Left renal pelvis (tissue), 4 donors: ENCODE measurements at regions not wholly inside any gene's neighbourhood (a gene's known extent, or its start where the extent isn't known, plus 50 kb on each side); places are given as distances from the start of the nearest gene placed in this dataset.

Source experiments
- DNase-seq, 4 donors: peaks; one replicate each; pipeline ENCODE4 v3.0.0-alpha.2; 2013; ENCODE audit warnings: low read depth in 4 of 4, low spot score in 3 of 4

DNA sequence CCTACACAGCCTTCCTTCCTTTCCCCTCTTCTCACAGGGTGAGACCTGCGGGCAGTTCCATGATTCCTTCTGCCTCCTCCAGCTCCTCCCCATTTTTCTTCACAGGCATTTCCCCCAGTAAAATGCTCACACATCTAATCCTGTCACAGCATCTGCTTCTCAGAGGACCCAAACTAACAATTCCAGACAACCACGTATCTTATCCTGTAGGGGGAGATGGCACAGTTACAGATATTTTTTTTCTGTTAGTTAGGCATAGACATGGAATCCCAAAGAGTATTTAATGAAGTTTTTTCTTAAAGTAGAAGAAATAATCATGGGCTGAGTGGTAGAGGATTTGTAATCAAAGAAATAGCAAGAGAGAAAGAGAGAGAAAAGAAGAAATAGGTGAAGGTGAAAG lies 373.1 kb upstream of the ADAMTS9 start:
- no peak for DNase-seq

DNA sequence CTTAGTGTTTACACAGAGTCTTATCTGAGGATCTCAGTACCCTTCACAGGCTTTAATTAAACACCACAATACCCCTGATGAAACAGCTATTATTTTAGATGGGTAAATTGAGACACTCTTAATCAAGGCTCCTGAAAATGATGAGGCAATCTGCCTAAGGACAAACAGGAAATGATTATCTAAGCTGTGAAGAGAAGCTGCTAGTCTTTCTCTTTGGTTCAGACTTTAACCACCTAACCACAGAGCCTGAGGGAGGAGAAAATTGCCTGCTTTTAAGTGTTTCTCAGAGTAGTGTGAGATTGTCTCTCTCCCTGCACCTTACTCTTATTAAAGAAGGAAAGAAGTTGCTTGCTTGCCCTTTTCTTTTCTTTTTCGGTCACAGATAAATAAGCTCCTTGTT lies 364.3 kb upstream of the ADAMTS9 start:
- DNase-seq: no peak

- DNase-seq: no peak
Measured at GRCh38 chr3:65048151-65048550, 360.4 kb upstream of the ADAMTS9 start.

DNA sequence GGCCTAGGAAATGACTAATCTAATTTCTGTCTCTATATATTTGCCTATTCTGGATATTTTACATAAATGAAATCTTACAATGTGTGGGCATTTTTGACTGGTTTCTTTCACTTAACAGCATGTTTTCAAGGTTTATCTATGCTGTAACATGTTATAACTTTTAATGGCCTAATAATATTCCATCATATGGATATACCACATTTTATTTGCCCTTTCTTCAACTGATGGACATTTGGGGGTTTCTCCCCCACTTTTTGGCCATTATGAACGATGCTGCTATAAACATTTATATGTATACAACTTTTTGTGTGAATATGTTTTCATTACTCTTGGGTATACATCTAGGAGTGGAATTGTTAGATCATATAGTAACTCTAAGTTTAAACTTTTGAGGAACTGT lies 357.3 kb upstream of the ADAMTS9 start:
- no peak for DNase-seq

GRCh38 chr3:65044401-65044800 lies 356.6 kb upstream of the ADAMTS9 start:
- DNase-seq: no peak

DNA sequence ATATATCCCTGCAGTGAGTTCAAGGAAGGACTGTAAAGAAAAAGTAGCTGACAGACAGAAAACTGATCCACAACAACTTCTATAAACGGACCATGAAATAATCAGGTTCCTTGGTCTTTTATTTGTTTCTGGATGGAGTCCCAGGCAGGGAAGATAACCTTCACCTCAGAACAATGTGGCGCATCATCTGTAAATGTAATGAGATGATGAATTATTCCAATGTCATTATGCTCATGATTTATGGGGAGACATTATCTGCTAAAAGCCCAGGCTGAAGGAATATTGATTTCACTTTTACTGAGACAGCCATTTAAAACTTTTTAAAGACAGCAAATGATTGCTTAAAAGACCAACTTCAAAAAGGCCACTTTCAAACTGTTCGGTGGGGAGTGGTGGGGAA lies 354.9 kb upstream of the ADAMTS9 start:
- DNase-seq: no peak

GRCh38 chr3:65039754-65040210 lies 352.0 kb upstream of the ADAMTS9 start:
- no peak for DNase-seq

DNA sequence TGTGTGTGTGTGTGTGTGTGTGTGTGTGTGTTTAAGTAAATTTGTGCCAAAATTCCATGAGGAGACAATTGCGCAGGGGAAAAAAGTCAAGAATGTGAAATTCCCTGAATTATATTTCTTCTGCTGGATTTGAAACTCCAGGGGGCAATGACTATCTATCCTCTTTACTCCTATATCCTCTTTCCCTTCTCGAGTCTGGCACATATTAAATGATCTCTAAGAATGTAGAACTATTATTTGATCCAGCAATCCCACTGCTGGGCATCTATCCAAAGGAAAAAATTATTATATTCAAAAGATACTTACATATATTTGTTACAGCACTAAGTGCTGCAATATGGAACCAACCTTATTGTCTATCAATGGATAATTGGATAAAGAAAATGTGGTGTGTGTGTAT lies 350.1 kb upstream of the ADAMTS9 start:
- no peak for DNase-seq

DNA sequence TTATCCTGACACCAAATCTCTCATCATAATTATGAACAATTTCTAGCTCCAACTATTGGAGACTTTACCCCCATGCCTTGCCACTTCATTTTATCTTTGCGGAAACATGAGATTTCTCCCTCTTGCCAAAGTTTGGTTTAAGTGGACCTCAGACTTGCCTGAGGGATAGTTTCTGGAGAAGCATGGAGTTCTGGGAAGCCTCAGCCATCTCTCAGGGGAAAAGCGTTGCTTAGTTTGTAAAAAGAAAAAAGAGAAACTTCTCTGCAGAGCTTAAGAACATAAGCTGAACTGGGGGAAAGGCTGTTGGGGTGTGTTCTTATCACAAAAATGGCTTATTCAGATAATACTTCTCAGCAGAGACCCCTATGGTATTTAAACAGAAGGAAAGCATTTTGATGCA lies 347.4 kb upstream of the ADAMTS9 start:
- DNase-seq: no peak

- no peak for DNase-seq
Measured at GRCh38 chr3:65033576-65033975, 345.8 kb upstream of the ADAMTS9 start.

GRCh38 chr3:65030847-65031463 lies 343.2 kb upstream of the ADAMTS9 start:
- DNase-seq: no peak

DNA sequence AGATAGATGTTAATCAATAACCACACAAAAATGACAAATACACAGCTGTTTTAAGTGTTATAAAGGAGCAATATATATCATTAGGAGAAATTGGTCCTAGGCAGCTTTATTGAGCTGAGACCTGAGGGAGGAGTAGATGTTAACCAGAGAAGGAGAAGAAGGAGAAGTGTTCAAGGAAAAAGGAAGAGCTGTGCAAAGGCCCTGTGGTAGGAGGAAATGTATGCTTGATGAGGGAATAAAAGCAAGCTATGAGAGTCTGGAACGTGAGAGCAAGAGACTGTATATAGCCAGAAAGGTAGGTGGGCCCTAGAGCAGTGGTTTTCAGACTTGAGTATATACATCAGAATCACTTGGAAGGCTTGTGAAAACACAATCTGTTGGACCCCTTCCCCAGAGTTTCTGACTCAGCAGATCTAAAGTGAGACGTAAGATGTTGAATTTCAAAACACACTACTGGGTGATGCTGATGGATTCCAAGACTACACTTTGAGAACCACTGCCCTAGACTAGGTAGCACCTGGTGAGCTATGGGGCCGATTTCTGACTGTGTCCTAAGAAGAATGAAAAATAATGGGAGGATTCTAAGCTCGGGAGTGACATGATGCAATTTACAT lies 342.3 kb upstream of the ADAMTS9 start:
- DNase-seq: no peak

DNA sequence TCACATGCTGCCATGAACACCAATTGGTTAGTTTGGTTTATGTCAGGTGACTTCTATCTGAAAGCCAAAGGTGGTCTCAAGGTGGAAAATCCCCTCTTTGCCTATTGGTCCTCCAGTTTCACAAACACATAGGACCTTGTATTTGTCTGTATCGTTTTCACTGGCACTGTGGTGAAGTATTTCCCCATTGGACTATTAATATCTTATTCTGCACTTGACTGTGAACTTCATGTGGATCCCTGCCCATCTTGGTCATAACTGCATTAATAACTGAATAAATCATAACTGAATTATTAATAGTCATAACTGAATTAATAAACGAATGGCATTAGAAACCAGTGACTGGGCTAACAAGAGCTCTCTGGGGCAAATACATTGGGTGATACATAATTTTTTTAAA lies 341.3 kb upstream of the ADAMTS9 start:
- DNase-seq: no peak

DNA sequence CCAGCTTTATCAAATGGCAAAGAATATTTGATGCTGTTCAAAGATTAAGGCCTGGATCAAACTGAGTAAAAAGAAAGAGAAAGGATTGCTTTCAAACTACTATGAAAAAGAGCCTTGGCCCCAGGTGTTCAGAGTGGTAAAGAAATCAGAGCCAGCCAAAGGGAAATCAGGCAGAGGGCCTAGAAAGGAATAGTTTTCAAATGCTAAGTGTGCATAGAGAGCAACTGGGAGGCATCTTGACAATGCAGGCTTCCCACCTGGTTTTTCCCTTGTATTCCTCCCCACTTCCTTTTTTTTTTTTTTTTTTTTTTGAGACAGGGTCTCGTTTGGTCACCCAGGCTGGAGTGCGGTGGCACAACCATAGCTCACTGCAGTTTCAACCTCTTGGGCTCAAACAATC lies 340.2 kb upstream of the ADAMTS9 start:
- no peak for DNase-seq

GRCh38 chr3:65027335-65027734 lies 339.5 kb upstream of the ADAMTS9 start:
- DNase-seq: no peak

DNA sequence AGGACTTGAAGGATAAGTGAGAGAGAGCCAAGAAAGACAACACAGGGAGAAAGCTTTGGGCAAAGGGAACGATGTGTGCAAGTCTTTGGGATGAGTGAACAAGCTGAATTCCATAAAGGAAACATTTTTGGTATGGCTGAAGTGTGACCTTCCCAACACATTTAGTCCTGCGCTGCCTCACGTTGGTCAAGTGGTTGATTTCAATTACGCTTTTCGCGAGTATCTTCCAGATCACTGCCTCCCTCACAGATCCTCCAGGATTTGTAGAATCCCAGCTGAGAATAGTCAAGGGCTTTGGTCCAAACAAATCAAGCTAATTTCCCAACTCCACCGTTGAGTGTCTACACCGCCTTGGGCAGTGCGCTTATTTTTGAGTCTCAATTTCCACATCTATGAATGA lies 338.4 kb upstream of the ADAMTS9 start:
- no peak for DNase-seq

DNA sequence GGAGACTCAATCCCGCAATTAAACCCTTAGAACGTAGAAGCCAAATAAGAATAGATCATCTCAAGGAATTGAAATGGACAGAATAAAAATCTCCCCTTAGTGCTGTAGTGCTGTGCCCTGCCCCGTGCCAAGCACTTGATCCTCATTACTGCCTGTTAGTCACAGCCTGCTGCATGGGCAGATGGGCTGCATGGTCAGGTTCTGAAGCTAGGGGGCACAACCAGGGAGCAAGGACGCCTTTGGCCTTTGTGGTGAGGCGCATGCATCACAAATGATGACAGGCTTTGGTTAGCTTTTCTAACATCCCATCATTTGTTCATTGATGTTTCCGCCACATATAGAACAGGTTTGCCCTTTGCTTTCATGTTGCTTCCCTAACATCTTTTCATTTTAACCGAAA lies 336.3 kb upstream of the ADAMTS9 start:
- DNase-seq: no peak

DNA sequence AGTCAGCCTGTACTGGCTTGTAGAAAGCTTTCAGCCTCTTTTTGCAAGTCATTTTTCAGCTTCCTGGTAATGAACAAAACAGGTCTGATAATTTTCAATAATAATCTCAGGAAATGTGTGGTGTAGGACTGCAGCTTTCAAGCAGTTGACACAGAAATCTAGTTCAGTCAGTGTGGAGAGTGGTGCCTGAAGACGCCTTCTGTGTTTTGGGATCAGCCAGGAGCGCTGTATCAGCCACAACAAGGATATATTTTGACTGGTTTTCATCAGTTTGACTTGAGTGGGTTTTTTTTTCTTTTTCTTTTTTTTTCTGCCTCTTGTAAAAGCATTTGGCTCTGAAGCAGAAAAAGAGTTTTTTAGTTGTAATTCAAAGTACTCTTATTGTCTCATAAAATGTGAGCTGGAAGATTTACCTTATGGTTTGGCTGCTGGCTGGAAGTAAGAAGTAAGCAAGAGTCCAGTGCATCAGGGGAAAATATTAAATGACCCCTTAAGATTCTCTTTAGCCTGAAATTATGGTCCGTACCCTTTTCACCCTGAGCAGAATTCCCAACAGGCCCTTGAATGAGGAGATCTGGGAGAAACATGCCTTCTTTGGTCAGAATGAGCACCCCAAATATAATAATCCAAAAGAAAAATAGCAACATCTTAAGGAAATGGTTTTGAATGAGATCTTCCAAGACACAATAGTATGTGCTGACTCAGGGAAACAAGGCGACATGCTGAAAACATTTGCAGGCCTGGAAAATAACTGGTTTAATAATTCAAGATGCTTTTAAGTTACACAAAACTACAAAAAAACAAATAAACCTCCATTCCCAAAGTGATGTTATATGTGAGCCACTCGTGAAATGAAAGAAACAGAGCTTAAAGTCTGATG lies 332.7 kb upstream of the ADAMTS9 start:
- no peak for DNase-seq

DNA sequence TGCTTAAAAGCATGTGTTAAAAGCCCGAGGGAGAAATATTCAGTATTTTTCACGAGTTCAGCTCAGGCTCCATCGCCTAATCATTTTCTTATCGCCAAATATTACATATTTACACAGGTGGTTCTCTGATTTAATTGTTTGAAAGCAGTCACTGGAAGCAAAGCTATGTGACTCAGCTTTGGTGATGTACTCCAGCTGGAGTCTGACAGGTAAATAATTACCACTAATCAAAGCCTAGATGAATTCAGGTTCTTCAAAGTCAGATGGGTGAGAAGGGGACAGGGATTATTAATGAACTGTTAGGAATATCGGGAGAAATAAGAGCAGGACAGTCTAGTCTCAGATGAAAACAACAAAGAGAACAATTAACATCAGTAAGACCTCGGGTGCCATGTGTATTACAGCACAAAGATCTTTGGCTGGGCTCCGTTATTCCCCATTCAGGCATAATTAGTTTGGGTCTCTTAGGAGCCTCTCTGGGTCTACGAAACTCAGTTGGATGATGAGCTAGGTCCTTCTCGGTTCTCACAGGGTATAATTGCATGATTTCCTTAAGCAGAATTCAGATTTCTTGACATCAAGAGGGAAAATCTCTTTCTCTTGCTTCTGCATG lies 331.7 kb upstream of the ADAMTS9 start:
- DNase-seq: no peak

DNA sequence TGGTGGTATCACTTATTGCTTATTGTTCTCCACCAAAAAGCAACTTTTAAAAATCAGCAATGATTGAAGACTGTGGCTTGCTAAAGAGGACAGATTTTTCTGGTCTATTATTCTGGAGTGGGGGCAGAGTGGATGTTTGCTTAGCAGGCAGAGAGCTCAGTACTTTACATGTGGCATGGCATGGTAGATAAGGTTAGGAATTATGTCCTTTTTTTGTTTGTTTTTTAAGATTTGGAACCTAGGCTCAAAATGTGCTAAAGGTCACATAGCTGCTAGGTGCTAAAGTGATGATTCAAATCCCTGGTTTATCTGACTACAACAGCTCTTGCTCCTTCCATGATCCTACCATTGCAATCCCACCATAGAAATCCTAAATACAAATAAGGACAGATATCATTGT lies 331.0 kb upstream of the ADAMTS9 start:
- DNase-seq: no peak

DNA sequence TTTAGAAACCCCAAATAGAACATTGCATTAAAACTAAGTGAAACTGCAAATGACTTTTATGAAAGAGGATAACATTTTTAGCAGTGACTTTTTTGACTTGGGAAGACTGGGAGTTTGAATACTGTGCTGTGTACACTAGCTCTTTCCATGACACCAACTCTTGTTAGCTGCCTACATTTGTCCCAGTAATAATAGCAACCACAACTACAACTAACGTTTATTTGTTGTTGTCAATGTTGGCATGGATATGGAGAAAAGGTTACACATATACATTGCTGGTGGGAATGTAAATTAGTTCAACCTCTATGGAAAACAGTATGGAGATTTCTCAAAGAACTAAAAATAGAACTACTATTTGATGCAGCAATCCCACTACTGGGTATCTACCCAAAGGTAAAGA lies 329.6 kb upstream of the ADAMTS9 start:
- no peak for DNase-seq
